OCI-LY1 (cell line): ENCODE measurements at regions not wholly inside any gene's neighbourhood (a gene's known extent, or its start where the extent isn't known, plus 50 kb on each side); places are given as distances from the start of the nearest gene placed in this dataset.

Experiments used
- H2AFZ ChIP-seq: fragments of 200-600 bp; sonication (generic), shearing (Covaris generic); 2 replicates; pipeline ENCODE4 v1.6.0; 2014; ENCODE audit warnings: antibody characterized with exemption, mild to moderate bottlenecking, low read length
- H3F3A ChIP-seq: fragments of 200-600 bp; sonication (generic), shearing (Covaris generic); 2 replicates; pipeline ENCODE4 v1.6.0; 2014; ENCODE audit warnings: mild to moderate bottlenecking, antibody characterized with exemption, low read length, moderate library complexity; ENCODE audit not compliant: insufficient read depth
- H3K27ac ChIP-seq: fragments of 200-600 bp; sonication (generic); 2 replicates; pipeline ENCODE4 v1.5.1; 2014; ENCODE audit warnings: low read length, mixed run types, mild to moderate bottlenecking, low read depth; ENCODE audit not compliant: poor library complexity, severe bottlenecking
- H3K27me3 ChIP-seq: fragments of 200-600 bp; sonication (generic); 2 replicates; pipeline ENCODE4 v1.6.0; 2014; ENCODE audit warnings: antibody characterized with exemption, mild to moderate bottlenecking, low read length, moderate library complexity; ENCODE audit not compliant: insufficient read depth
- H3K36me3 ChIP-seq: fragments of 200-600 bp; sonication (generic); 2 replicates; pipeline ENCODE4 v1.6.1; 2014; ENCODE audit warnings: mild to moderate bottlenecking, antibody characterized with exemption, low read length, moderate library complexity, mixed read lengths; ENCODE audit not compliant: insufficient read depth
- H3K4me1 ChIP-seq: fragments of 200-600 bp; sonication (generic); 2 replicates; pipeline ENCODE4 v1.5.1; 2014; ENCODE audit warnings: mild to moderate bottlenecking, low read length, moderate library complexity; ENCODE audit not compliant: insufficient read depth, severe bottlenecking
- H3K4me2 ChIP-seq: fragments of 200-600 bp; sonication (generic), shearing (Covaris generic); 2 replicates; pipeline ENCODE4 v1.6.1; 2014; ENCODE audit warnings: low read length
- H3K4me3 ChIP-seq: fragments of 200-600 bp; sonication (generic); 2 replicates; pipeline ENCODE4 v1.5.1; 2014; ENCODE audit warnings: low read length, low read depth, mild to moderate bottlenecking, mixed read lengths; ENCODE audit not compliant: poor library complexity, severe bottlenecking
- H3K79me2 ChIP-seq: fragments of 200-600 bp; shearing (Covaris generic); 2 replicates; pipeline ENCODE4 v1.6.1; 2016; ENCODE audit warnings: mixed run types, low read length, mixed read lengths; ENCODE audit not compliant: insufficient read depth
- H3K9ac ChIP-seq: fragments of 200-600 bp; sonication (generic), shearing (Covaris generic); 2 replicates; pipeline ENCODE4 v1.6.1; 2014; ENCODE audit warnings: mild to moderate bottlenecking, low read length, mixed read lengths
- H3K9me2 ChIP-seq: fragments of 200-600 bp; sonication (generic), shearing (Covaris generic); 2 replicates; pipeline ENCODE4 v1.6.1; 2014; ENCODE audit warnings: low read depth, mild to moderate bottlenecking, low read length, mixed read lengths
- H3K9me3 ChIP-seq: fragments of 200-600 bp; shearing (Covaris generic); 2 replicates; pipeline ENCODE4 v1.6.1; 2014; ENCODE audit warnings: low read length, mixed read lengths
- H4K20me1 ChIP-seq: fragments of 200-600 bp; sonication (generic), shearing (Covaris generic); 2 replicates; pipeline ENCODE4 v1.6.0; 2016; ENCODE audit warnings: mild to moderate bottlenecking, low read length; ENCODE audit not compliant: insufficient read depth
- CTCF ChIP-seq: fragments of 200-600 bp; sonication (generic), shearing (Covaris generic); IDR thresholded peaks from 2 replicates; pipeline ENCODE4 v1.5.1; 2017; ENCODE audit warnings: mild to moderate bottlenecking, antibody characterized with exemption, low read length, moderate library complexity, mixed read lengths
- EZH2 ChIP-seq: fragments of 200-600 bp; sonication (generic), shearing (Covaris generic); IDR thresholded peaks from 2 replicates; pipeline ENCODE4 v1.8.0; 2017; ENCODE audit warnings: borderline replicate concordance, mixed run types, mild to moderate bottlenecking, antibody characterized with exemption, low read length, moderate library complexity, mixed read lengths

- no peaks in the 10 kb centered on the region for H3K4me1 ChIP-seq
- no peaks in the 10 kb centered on the region for H3F3A ChIP-seq
- TF ChIP-seq CTCF = no peak
- no peak for TF ChIP-seq EZH2
- no peaks in the 10 kb centered on the region for H3K9me2 ChIP-seq
- no peak overlapping the region for H3K4me2 ChIP-seq
- no peak overlapping the region for H3K9ac ChIP-seq
- H3K4me3 ChIP-seq = no peak overlapping the region
- H3K9me3 ChIP-seq = no peaks in the 10 kb centered on the region
- H3K36me3 ChIP-seq = no peaks in the 10 kb centered on the region
- H3K27ac ChIP-seq = no peak overlapping the region
- H4K20me1 ChIP-seq = no peaks in the 10 kb centered on the region
- H3K27me3 ChIP-seq = no peaks in the 10 kb centered on the region
- H2AFZ ChIP-seq = no peak overlapping the region
- H3K79me2 ChIP-seq = no peaks in the 10 kb centered on the region
Measured at GRCh38 chr16:54482892-54483574, 196.4 kb upstream of the IRX3 start.

GRCh38 chr16:54480429-54480828, 193.8 kb upstream of the IRX3 start:
- H3K4me3 ChIP-seq = no peak overlapping the region
- H3K4me1 ChIP-seq = no peaks in the 10 kb centered on the region
- no peaks in the 10 kb centered on the region for H3K9me3 ChIP-seq
- H3K9ac ChIP-seq = no peak overlapping the region
- H3K27ac ChIP-seq = no peak overlapping the region
- H4K20me1 ChIP-seq = no peaks in the 10 kb centered on the region
- H3K36me3 ChIP-seq = no peaks in the 10 kb centered on the region
- no peaks in the 10 kb centered on the region for H3F3A ChIP-seq
- TF ChIP-seq CTCF (no peak), EZH2 (no peak)
- no peaks in the 10 kb centered on the region for H3K79me2 ChIP-seq
- no peaks in the 10 kb centered on the region for H3K9me2 ChIP-seq
- no peak overlapping the region for H3K4me2 ChIP-seq
- H3K27me3 ChIP-seq = no peaks in the 10 kb centered on the region
- H2AFZ ChIP-seq = no peak overlapping the region

- no peak overlapping the region for H3K9ac ChIP-seq
- no peak for TF ChIP-seq CTCF
- no peak for TF ChIP-seq EZH2
Measured at GRCh38 chr16:54479546-54479945, 193.0 kb upstream of the IRX3 start.

More at GRCh38 chr16:54479546-54479945, 193.0 kb upstream of the IRX3 start:
- no peaks in the 10 kb centered on the region for H3K36me3 ChIP-seq
- no peaks in the 10 kb centered on the region for H3K9me2 ChIP-seq
- no peaks in the 10 kb centered on the region for H4K20me1 ChIP-seq
- H3K27ac ChIP-seq = no peak overlapping the region
- H2AFZ ChIP-seq = no peak overlapping the region
- no peaks in the 10 kb centered on the region for H3K79me2 ChIP-seq
- H3K27me3 ChIP-seq = no peaks in the 10 kb centered on the region
- no peaks in the 10 kb centered on the region for H3K4me1 ChIP-seq
- H3K4me2 ChIP-seq = no peak overlapping the region
- no peaks in the 10 kb centered on the region for H3K9me3 ChIP-seq
- no peak overlapping the region for H3K4me3 ChIP-seq
- H3F3A ChIP-seq = no peaks in the 10 kb centered on the region
